ENCODE measurements at regions not wholly inside any gene's neighbourhood (a gene's known extent, or its start where the extent isn't known, plus 50 kb on each side); places are given as distances from the start of the nearest gene placed in this dataset.

DNA sequence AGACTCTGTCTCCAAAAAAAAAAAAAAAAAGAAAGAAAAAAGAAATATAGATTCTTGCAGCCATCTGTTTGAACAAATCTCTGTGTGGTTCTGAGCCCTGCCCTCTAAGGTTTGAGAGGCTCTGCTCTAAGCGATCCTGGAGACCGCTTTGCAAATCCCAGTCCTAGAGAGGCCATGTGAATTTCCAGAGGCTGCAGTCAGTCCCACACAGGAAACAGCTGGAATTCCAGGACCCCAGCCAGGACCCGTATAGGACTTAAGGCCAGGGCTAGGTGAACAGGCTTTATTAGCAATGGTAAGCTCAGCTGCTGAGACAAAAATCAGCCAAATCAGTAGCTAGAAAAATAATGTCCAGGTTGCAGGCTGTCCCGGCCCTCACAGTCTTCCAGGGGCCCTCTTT, 154.8 kb downstream of the RPS24 start:
- Mint-ChIP-seq H3K4me1 (no peaks in the 10 kb centered on the region), H3K36me3 (ENCODE audit: low read depth) (no peaks in the 10 kb centered on the region), H3K27ac (no peak overlapping the region), H3K9me3 (peaks cover 3% of the 10 kb centered on the region), H3K4me3 (no peak overlapping the region), H3K27me3 (no peaks in the 10 kb centered on the region)
- no peak for ATAC-seq (replicated peaks)

GRCh38 chr10:78190051-78190825, 156.6 kb downstream of the RPS24 start:
- Mint-ChIP-seq H3K36me3 (ENCODE audit: low read depth) (no peaks in the 10 kb centered on the region), H3K27me3 (peaks cover 4% of the 10 kb centered on the region), H3K27ac (no peak overlapping the region), H3K4me1 (no peaks in the 10 kb centered on the region), H3K9me3 (peaks cover 3% of the 10 kb centered on the region), H3K4me3 (no peak overlapping the region)
- no peak for ATAC-seq (replicated peaks)

- Mint-ChIP-seq H3K27ac (no peak overlapping the region), H3K27me3 (peaks cover 4% of the 10 kb centered on the region), H3K4me3 (no peak overlapping the region), H3K4me1 (no peaks in the 10 kb centered on the region), H3K36me3 (ENCODE audit: low read depth) (no peaks in the 10 kb centered on the region), H3K9me3 (peaks cover 3% of the 10 kb centered on the region)
- no peak for ATAC-seq (replicated peaks)
These were observed 157.6 kb downstream of the RPS24 start for GRCh38 chr10:78191301-78191700.

DNA sequence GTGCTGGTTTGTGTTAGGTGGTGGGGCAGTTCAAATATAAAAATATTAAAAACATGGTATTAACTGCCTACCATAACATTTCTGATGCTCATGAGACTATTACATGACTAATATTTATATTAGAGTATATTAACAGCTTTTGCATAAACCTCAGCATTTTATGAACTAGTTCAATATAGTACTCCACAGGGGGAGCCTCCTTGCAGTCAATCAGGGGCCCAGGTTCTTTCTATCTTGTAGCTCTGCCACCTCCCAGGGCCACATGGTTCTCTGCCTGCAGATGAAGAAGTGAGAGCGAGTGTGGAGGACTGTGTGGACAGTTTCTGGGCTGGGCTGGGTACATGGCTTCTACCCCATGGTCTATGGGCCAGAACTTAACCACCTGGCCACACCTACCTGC, 159.5 kb downstream of the RPS24 start:
- Mint-ChIP-seq H3K9me3 (peaks cover 3% of the 10 kb centered on the region), H3K4me3 (no peak overlapping the region), H3K36me3 (ENCODE audit: low read depth) (no peaks in the 10 kb centered on the region), H3K27me3 (peaks cover 4% of the 10 kb centered on the region), H3K4me1 (no peaks in the 10 kb centered on the region), H3K27ac (no peak overlapping the region)
- ATAC-seq (replicated peaks): no peak

DNA sequence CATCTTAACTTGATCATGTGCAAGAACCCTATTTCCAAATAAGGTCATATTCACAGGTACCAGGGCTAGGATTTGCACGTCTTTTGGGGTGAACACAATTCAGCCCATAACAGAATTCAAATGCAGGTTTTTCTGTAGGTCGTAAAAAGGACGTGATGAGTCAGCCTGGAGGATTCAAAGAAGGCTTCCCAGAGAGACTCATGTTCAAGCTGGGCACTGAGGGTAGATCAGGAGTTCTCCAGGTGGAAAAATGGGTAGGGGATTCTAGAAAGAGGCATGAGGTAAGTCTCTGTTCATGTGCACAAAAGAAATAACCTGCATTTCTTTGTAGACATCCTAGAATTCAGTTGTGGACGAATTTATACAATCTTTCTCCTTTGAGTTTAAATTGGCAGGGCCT, 160.4 kb downstream of the RPS24 start:
- Mint-ChIP-seq H3K4me3 (no peak overlapping the region), H3K27ac (no peak overlapping the region), H3K4me1 (no peaks in the 10 kb centered on the region), H3K9me3 (peaks cover 3% of the 10 kb centered on the region), H3K27me3 (peaks cover 4% of the 10 kb centered on the region), H3K36me3 (ENCODE audit: low read depth) (no peaks in the 10 kb centered on the region)
- ATAC-seq (replicated peaks): no peak

DNA sequence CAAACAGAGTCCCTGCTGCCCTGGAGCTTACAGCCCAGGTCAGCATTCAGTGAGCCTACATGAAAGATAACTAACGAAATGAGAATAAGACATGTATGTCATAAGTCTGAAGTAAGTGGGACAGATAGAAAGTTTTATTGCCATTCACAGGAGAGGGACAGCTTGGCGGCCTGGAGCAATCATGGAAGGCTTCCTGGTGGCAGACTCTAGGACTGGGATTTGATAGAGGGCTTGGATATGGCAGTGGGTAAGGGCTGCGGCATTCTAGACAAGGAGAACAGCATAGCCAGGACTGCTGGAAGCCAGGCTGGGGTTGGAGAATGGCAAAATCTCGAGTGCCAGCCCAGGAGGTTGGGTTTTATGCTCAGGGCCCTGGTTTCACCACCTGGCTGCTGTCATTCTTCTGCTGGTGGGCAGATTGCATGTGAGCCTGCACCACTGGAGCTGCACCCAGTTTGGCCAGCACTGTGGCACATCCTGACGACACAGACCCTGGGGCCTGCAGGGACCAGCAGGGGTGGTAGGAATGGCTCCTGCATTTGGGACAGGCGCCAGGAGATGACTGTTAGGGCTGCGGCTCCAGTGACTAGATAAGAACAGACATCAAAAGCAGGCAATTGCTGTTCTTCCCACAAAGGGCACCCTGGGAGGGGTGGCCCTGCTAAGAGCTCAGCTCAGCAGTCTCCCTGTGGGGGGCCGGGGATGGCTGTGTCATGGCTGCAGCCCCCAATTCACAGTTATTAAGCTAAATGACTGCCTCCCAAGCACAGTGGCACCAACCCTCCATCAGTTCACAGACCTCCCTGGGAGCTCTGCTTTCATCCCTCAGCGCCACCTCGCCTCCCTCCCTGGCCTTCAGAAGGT, 161.1 kb downstream of the RPS24 start:
- Mint-ChIP-seq H3K9me3 (peaks cover 3% of the 10 kb centered on the region), H3K27me3 (peaks cover 4% of the 10 kb centered on the region), H3K27ac (no peak overlapping the region), H3K4me1 (no peaks in the 10 kb centered on the region), H3K4me3 (no peak overlapping the region), H3K36me3 (ENCODE audit: low read depth) (no peaks in the 10 kb centered on the region)
- no peak for ATAC-seq (replicated peaks)

- Mint-ChIP-seq H3K9me3 (peaks cover 3% of the 10 kb centered on the region), H3K4me1 (no peaks in the 10 kb centered on the region), H3K27me3 (peaks cover 4% of the 10 kb centered on the region), H3K4me3 (no peak overlapping the region), H3K36me3 (ENCODE audit: low read depth) (no peaks in the 10 kb centered on the region), H3K27ac (no peak overlapping the region)
- no peak for ATAC-seq (replicated peaks)
These were observed 162.7 kb downstream of the RPS24 start for GRCh38 chr10:78196396-78196795.

DNA sequence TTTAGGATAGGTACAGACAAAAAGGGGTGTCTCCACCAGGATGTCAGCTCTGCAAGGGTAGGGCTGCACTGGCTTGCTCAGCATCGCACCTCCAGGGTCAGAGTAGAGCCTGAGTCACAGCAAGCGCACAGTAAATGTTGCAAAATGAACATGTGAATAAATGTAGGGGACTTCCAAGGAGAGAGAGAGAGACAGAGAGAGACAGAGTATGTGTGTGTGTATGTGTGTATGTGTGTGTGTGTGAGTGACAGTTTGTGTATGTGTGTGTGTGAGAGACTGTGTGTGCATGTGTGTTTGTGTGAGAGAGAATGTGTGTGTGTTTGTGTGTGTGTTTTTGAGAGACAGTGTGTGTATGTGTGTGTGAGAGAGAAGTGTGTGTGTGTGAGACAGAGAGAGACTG, 163.3 kb downstream of the RPS24 start:
- Mint-ChIP-seq H3K36me3 (ENCODE audit: low read depth) (no peaks in the 10 kb centered on the region), H3K4me3 (no peak overlapping the region), H3K4me1 (no peaks in the 10 kb centered on the region), H3K27me3 (peaks cover 4% of the 10 kb centered on the region), H3K27ac (no peak overlapping the region), H3K9me3 (peaks cover 3% of the 10 kb centered on the region)
- no peak for ATAC-seq (replicated peaks)

GRCh38 chr10:78197628-78198272, 164.1 kb downstream of the RPS24 start:
- H3K9me3 Mint-ChIP-seq: peaks cover 3% of the 10 kb centered on the region
- H3K36me3 Mint-ChIP-seq (ENCODE audit: low read depth): no peaks in the 10 kb centered on the region
- no peak overlapping the region for H3K4me3 Mint-ChIP-seq
- no peak overlapping the region for H3K27ac Mint-ChIP-seq
- ATAC-seq (replicated peaks): no peak
- H3K27me3 Mint-ChIP-seq: peaks cover 4% of the 10 kb centered on the region
- H3K4me1 Mint-ChIP-seq: no peaks in the 10 kb centered on the region

GRCh38 chr10:78199005-78199725, 165.5 kb downstream of the RPS24 start:
- H3K27me3 Mint-ChIP-seq: peaks cover 4% of the 10 kb centered on the region

DNA sequence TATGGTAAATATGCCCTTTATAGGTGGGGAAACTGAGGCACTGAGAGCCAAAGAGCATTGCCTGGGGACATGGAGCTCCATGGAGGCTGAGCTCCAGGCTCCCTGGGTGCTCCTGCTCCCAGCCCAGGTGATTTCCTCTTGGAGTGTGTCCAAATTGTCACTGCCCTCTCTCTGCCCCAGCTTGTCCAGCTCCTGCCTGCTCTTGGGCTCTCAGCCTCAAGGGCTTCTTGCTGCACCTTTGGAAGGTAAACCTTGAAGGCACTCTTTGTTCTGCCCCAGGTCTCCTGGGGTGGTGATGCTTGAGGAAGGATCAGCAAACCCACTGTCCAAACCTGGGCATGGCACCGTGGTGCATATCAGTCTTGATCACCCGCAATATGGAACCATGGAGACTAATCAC, 166.1 kb downstream of the RPS24 start:
- ATAC-seq (replicated peaks): no peak
- Mint-ChIP-seq H3K27ac (no peak overlapping the region), H3K4me3 (no peak overlapping the region)

More at GRCh38 chr10:78199005-78199725, 165.5 kb downstream of the RPS24 start:
- no peak for ATAC-seq (replicated peaks)
- Mint-ChIP-seq H3K27ac (no peak overlapping the region), H3K36me3 (ENCODE audit: low read depth) (no peaks in the 10 kb centered on the region), H3K9me3 (no peaks in the 10 kb centered on the region), H3K4me1 (no peaks in the 10 kb centered on the region), H3K4me3 (no peak overlapping the region)

DNA sequence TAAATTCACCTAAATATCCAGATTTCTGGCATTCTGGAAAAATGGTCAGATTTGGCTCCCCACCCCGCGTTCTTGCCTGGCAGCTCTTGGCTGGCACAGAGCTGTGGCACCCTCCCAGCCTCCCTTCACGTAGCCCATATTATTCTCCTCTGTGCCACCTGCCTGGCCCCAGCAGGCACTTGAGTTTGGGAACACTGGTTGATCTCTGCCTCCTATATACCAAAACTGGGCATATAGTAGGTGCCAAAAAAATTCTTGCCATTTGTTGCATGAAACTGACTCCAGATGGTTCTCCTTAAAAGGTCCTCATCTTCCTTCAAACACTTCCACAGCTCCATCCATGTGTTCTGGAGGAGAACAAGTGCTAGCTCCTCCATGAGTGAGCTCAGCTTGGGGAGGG, 167.0 kb downstream of the RPS24 start:
- Mint-ChIP-seq H3K27ac (no peak overlapping the region), H3K27me3 (no peaks in the 10 kb centered on the region), H3K4me1 (no peaks in the 10 kb centered on the region), H3K36me3 (ENCODE audit: low read depth) (no peaks in the 10 kb centered on the region), H3K4me3 (no peak overlapping the region), H3K9me3 (no peaks in the 10 kb centered on the region)
- ATAC-seq (replicated peaks): no peak

More for the DNA sequence above, 166.1 kb downstream of the RPS24 start:
- no peaks in the 10 kb centered on the region for H3K27me3 Mint-ChIP-seq
- no peaks in the 10 kb centered on the region for H3K36me3 Mint-ChIP-seq (ENCODE audit: low read depth)
- H3K9me3 Mint-ChIP-seq: no peaks in the 10 kb centered on the region
- no peaks in the 10 kb centered on the region for H3K4me1 Mint-ChIP-seq

- no peak overlapping the region for H3K27ac Mint-ChIP-seq
- ATAC-seq (replicated peaks): no peak
- H3K27me3 Mint-ChIP-seq: no peaks in the 10 kb centered on the region
- H3K36me3 Mint-ChIP-seq (ENCODE audit: low read depth): no peaks in the 10 kb centered on the region
- no peaks in the 10 kb centered on the region for H3K4me1 Mint-ChIP-seq
- no peak overlapping the region for H3K4me3 Mint-ChIP-seq
- no peaks in the 10 kb centered on the region for H3K9me3 Mint-ChIP-seq
These were observed 168.7 kb downstream of the RPS24 start for GRCh38 chr10:78202386-78202785.

Data from activated T-helper 17 cell treated with anti-CD3 and anti-CD28 coated beads, Interleukin-2, amount 50 U/mL, for 72 hours (primary cell).